Activated naive CD8-positive, alpha-beta T cell treated with anti-CD3 and anti-CD28 coated beads, Interleukin-2, amount 50 U/mL, for 24 hours (primary cell): ENCODE measurements at regions not wholly inside any gene's neighbourhood (a gene's known extent, or its start where the extent isn't known, plus 50 kb on each side); places are given as distances from the start of the nearest gene placed in this dataset.

Source experiments
- ATAC-seq: fragments of 150-1000 bp; cut with Tn5 transposase; one replicate; pipeline ENCODE4 v1.10.0; 2021
- DNase-seq: peaks from one replicate; pipeline ENCODE4 v3.0.0; 2021
- H3K27ac Mint-ChIP-seq: one replicate; pipeline ENCODE4 v1.8.0; 2021; ENCODE audit warnings: mild to moderate bottlenecking, mixed read lengths
- H3K27me3 Mint-ChIP-seq: one replicate; pipeline ENCODE4 v1.8.0; 2021; ENCODE audit warnings: mixed read lengths
- H3K36me3 Mint-ChIP-seq: one replicate; pipeline ENCODE4 v1.8.0; 2021; ENCODE audit warnings: low read depth, mixed read lengths
- H3K4me1 Mint-ChIP-seq: one replicate; pipeline ENCODE4 v1.8.0; 2021; ENCODE audit warnings: mixed read lengths
- H3K4me3 Mint-ChIP-seq: one replicate; pipeline ENCODE4 v1.8.0; 2021; ENCODE audit warnings: mild to moderate bottlenecking, moderate library complexity, mixed read lengths
- H3K9me3 Mint-ChIP-seq: one replicate; pipeline ENCODE4 v1.8.0; 2021; ENCODE audit warnings: mixed read lengths

- no peak for ATAC-seq
Measured at GRCh38 chr4:82005158-82005557, 368.6 kb downstream of the HNRNPD start.

GRCh38 chr4:81997313-81997712 is 376.5 kb downstream of the HNRNPD start:
- DNase-seq (no peak), ATAC-seq (no peak)
- peaks cover 8% of the 10 kb centered on the region for H3K9me3 Mint-ChIP-seq
- H3K27ac Mint-ChIP-seq: no peak overlapping the region
- H3K27me3 Mint-ChIP-seq: peaks cover 2% of the 10 kb centered on the region
- H3K36me3 Mint-ChIP-seq: no peaks in the 10 kb centered on the region
- no peaks in the 10 kb centered on the region for H3K4me1 Mint-ChIP-seq
- no peak overlapping the region for H3K4me3 Mint-ChIP-seq

More at GRCh38 chr4:82005158-82005557, 368.6 kb downstream of the HNRNPD start:
- H3K27ac Mint-ChIP-seq: no peak overlapping the region
- peaks cover 8% of the 10 kb centered on the region for H3K9me3 Mint-ChIP-seq
- no peak overlapping the region for H3K4me3 Mint-ChIP-seq
- H3K4me1 Mint-ChIP-seq: no peaks in the 10 kb centered on the region
- peaks cover 13% of the 10 kb centered on the region for H3K27me3 Mint-ChIP-seq
- H3K36me3 Mint-ChIP-seq: no peaks in the 10 kb centered on the region
- DNase-seq: no peak

GRCh38 chr4:81990898-81991297 is 382.9 kb downstream of the HNRNPD start:
- Mint-ChIP-seq H3K36me3 (no peaks in the 10 kb centered on the region), H3K27me3 (peaks cover 10% of the 10 kb centered on the region), H3K4me3 (no peak overlapping the region), H3K27ac (no peak overlapping the region), H3K4me1 (no peaks in the 10 kb centered on the region), H3K9me3 (no peaks in the 10 kb centered on the region)
- no peak for DNase-seq
- ATAC-seq: no peak

- H3K9me3 Mint-ChIP-seq: no peaks in the 10 kb centered on the region
- no peaks in the 10 kb centered on the region for H3K36me3 Mint-ChIP-seq
- no peak for DNase-seq
Measured at GRCh38 chr4:81990211-81990610, 383.6 kb downstream of the HNRNPD start.

GRCh38 chr4:81989202-81989601 is 384.6 kb downstream of the HNRNPD start:
- Mint-ChIP-seq H3K27ac (no peak overlapping the region), H3K9me3 (no peaks in the 10 kb centered on the region), H3K27me3 (peaks cover 11% of the 10 kb centered on the region), H3K4me1 (no peaks in the 10 kb centered on the region), H3K36me3 (no peaks in the 10 kb centered on the region), H3K4me3 (no peak overlapping the region)
- no peak for DNase-seq
- no peak for ATAC-seq

More at GRCh38 chr4:81990211-81990610, 383.6 kb downstream of the HNRNPD start:
- Mint-ChIP-seq H3K27me3 (peaks cover 11% of the 10 kb centered on the region), H3K4me3 (no peak overlapping the region), H3K27ac (no peak overlapping the region), H3K4me1 (no peaks in the 10 kb centered on the region)
- ATAC-seq: no peak

- no peak for ATAC-seq
- Mint-ChIP-seq H3K4me3 (no peak overlapping the region), H3K9me3 (no peaks in the 10 kb centered on the region), H3K27me3 (peaks cover 11% of the 10 kb centered on the region), H3K36me3 (no peaks in the 10 kb centered on the region), H3K4me1 (no peaks in the 10 kb centered on the region), H3K27ac (no peak overlapping the region)
- no peak for DNase-seq
Measured at GRCh38 chr4:81988178-81988577, 385.6 kb downstream of the HNRNPD start.

GRCh38 chr4:81984746-81985145 is 389.0 kb downstream of the HNRNPD start:
- no peaks in the 10 kb centered on the region for H3K36me3 Mint-ChIP-seq
- no peak for DNase-seq
- no peak for ATAC-seq
- no peaks in the 10 kb centered on the region for H3K4me1 Mint-ChIP-seq
- no peak overlapping the region for H3K4me3 Mint-ChIP-seq
- peaks cover 11% of the 10 kb centered on the region for H3K27me3 Mint-ChIP-seq
- no peak overlapping the region for H3K27ac Mint-ChIP-seq
- no peaks in the 10 kb centered on the region for H3K9me3 Mint-ChIP-seq

- no peaks in the 10 kb centered on the region for H3K36me3 Mint-ChIP-seq
- H3K27me3 Mint-ChIP-seq: peaks cover 5% of the 10 kb centered on the region
- no peaks in the 10 kb centered on the region for H3K4me1 Mint-ChIP-seq
- no peaks in the 10 kb centered on the region for H3K9me3 Mint-ChIP-seq
- no peak overlapping the region for H3K27ac Mint-ChIP-seq
- no peak for DNase-seq
- no peak for ATAC-seq
- no peak overlapping the region for H3K4me3 Mint-ChIP-seq
Measured at GRCh38 chr4:81982846-81983540, 390.8 kb downstream of the HNRNPD start.

GRCh38 chr4:81981218-81981617 is 392.6 kb downstream of the HNRNPD start:
- Mint-ChIP-seq H3K27me3 (peaks cover 2% of the 10 kb centered on the region), H3K4me3 (no peak overlapping the region), H3K27ac (no peak overlapping the region), H3K36me3 (no peaks in the 10 kb centered on the region), H3K4me1 (no peaks in the 10 kb centered on the region), H3K9me3 (no peaks in the 10 kb centered on the region)
- ATAC-seq: no peak
- DNase-seq: no peak

GRCh38 chr4:81974523-81974922 is 399.3 kb downstream of the HNRNPD start:
- ATAC-seq (no peak), DNase-seq (no peak)
- Mint-ChIP-seq H3K27me3 (peaks cover 4% of the 10 kb centered on the region), H3K27ac (no peak overlapping the region), H3K36me3 (no peaks in the 10 kb centered on the region), H3K4me1 (no peaks in the 10 kb centered on the region), H3K4me3 (no peak overlapping the region), H3K9me3 (no peaks in the 10 kb centered on the region)

- no peak overlapping the region for H3K4me3 Mint-ChIP-seq
- peaks cover 7% of the 10 kb centered on the region for H3K27me3 Mint-ChIP-seq
- no peaks in the 10 kb centered on the region for H3K9me3 Mint-ChIP-seq
- ATAC-seq (no peak), DNase-seq (no peak)
- no peak overlapping the region for H3K27ac Mint-ChIP-seq
- no peaks in the 10 kb centered on the region for H3K4me1 Mint-ChIP-seq
- H3K36me3 Mint-ChIP-seq: no peaks in the 10 kb centered on the region
Measured at GRCh38 chr4:81971637-81972381, 402.0 kb downstream of the HNRNPD start.

GRCh38 chr4:81971061-81971460 is 402.7 kb downstream of the HNRNPD start:
- no peak overlapping the region for H3K27ac Mint-ChIP-seq
- no peak for ATAC-seq

GRCh38 chr4:81970454-81970853 is 403.3 kb downstream of the HNRNPD start:
- no peak overlapping the region for H3K27ac Mint-ChIP-seq
- peaks cover 6% of the 10 kb centered on the region for H3K4me1 Mint-ChIP-seq

More at GRCh38 chr4:81971061-81971460, 402.7 kb downstream of the HNRNPD start:
- H3K4me1 Mint-ChIP-seq: peaks cover 2% of the 10 kb centered on the region
- no peaks in the 10 kb centered on the region for H3K36me3 Mint-ChIP-seq
- DNase-seq: no peak
- H3K27me3 Mint-ChIP-seq: peaks cover 7% of the 10 kb centered on the region
- no peaks in the 10 kb centered on the region for H3K9me3 Mint-ChIP-seq
- no peak overlapping the region for H3K4me3 Mint-ChIP-seq

GRCh38 chr4:81966676-81967075 is 407.1 kb downstream of the HNRNPD start:
- DNase-seq (no peak), ATAC-seq (no peak)
- Mint-ChIP-seq H3K4me3 (no peak overlapping the region), H3K9me3 (no peaks in the 10 kb centered on the region), H3K27ac (no peak overlapping the region), H3K4me1 (peaks cover 6% of the 10 kb centered on the region), H3K27me3 (peaks cover 4% of the 10 kb centered on the region), H3K36me3 (no peaks in the 10 kb centered on the region)

More at GRCh38 chr4:81970454-81970853, 403.3 kb downstream of the HNRNPD start:
- Mint-ChIP-seq H3K4me3 (no peak overlapping the region), H3K9me3 (no peaks in the 10 kb centered on the region), H3K27me3 (peaks cover 7% of the 10 kb centered on the region), H3K36me3 (no peaks in the 10 kb centered on the region)
- no peak for ATAC-seq
- no peak for DNase-seq

GRCh38 chr4:81965911-81966310 is 407.9 kb downstream of the HNRNPD start:
- peaks cover 5% of the 10 kb centered on the region for H3K27me3 Mint-ChIP-seq
- no peak overlapping the region for H3K4me3 Mint-ChIP-seq
- H3K27ac Mint-ChIP-seq: no peak overlapping the region
- H3K9me3 Mint-ChIP-seq: no peaks in the 10 kb centered on the region
- DNase-seq (no peak), ATAC-seq (no peak)
- peaks cover 6% of the 10 kb centered on the region for H3K4me1 Mint-ChIP-seq
- no peaks in the 10 kb centered on the region for H3K36me3 Mint-ChIP-seq
